ENCODE measurements at regions not wholly inside any gene's neighbourhood (a gene's known extent, or its start where the extent isn't known, plus 50 kb on each side); places are given as distances from the start of the nearest gene placed in this dataset.

DNA sequence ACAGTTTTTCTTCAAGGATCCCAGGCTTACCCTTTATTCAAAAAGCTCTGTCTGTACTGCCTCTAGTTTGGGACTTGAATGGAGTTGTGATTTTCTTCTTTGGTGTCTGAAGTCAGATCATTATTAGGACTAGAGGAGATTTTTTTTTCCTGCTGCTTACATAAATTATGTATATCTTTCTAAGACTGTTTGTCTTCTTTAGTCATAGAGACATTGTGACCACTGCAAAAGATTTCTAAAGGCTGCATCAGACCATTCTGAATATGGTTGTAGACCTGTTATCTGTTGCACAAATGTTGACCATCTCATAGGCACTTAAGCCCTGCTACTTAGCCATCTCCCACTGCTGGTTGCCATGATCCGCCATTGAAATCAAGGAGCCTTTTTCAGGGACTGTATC, 238.5 kb upstream of the SMARCA2 start:
- no peak for DNase-seq

DNA sequence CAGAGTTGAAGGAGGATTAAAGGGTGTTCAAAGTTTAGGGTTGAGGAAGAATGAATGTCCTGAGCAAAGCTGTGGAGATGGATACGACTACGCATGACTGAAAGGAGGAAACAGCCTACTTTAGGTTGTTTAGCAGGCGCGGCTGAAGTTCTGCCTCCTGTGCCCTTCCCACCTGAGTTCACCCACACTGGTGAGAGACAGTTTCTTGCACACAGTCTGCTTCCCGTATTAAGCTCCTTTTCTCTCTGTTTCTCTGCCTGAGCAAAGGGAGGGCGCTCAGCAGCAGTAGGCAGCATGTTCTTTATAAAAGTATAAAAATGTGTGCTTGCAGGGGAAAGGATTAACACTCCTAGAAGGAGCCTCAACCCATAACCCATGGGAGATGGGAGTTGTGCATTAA, 224.0 kb upstream of the SMARCA2 start:
- DNase-seq = no peak

DNA sequence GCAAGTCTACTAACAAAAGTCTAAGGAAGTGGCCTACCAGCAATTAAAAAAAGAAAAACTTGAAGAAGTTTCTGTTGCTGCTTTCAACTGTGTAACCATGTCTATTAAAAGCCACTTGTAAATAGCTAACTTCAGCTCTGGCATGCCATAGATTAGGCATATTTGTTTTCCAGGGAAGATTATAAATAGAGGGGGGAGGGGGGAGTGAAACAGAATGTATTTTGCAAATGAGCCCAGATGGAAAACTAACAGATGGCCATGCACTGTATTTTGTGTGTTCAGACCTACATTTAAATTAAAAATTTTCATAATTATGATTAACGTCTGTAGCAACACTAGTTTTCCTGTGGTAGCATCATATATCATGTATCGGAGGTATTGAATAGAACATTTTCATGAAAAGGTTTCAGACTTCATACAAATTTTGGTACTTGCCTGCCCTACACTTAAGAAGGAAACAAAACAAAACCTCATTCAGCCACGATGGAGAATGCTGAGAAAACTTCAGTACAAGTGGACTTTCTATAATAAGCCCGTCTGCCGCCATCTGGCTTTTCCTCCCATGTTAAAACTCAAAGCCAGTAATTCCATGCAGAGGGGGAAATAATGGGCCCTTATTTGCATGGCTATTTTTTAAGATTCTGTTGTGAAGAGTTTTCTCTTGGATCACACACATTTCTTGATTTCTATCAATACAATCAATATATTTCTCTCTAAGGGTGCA, 220.4 kb upstream of the SMARCA2 start:
- no peak for DNase-seq

DNA sequence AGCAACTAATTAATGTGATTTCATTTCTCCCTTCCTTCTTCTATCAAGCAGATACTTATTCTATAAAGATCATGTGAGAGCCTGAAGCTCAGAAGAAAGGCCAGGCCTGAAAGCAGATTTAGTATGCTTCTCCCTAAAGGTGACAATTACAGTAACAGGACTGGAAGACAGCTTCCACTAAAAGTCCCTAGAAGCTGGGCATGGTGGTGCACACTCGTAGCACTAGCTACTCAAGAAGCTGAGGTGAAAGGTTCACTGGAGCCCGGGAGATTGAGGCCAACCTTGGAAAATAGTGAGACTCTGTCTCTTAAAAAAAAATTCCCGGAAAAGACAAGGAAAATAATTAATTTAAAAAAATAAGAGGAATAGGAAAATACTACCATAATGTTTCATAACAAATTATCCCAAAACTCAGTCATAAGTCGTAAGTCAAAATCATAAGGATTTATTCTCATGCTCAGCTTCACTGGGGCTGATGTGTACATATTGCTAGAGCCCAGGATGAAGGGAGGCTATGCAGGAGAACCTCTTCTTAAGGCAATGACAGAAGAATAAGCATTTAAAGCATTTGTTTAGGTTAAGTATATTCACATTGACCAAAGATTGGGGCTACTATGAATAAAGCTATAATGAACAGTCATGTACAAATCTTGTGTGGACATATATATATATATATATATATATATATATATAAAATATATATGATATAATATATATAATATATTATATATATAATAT, 210.8 kb upstream of the SMARCA2 start:
- DNase-seq = no peak

DNA sequence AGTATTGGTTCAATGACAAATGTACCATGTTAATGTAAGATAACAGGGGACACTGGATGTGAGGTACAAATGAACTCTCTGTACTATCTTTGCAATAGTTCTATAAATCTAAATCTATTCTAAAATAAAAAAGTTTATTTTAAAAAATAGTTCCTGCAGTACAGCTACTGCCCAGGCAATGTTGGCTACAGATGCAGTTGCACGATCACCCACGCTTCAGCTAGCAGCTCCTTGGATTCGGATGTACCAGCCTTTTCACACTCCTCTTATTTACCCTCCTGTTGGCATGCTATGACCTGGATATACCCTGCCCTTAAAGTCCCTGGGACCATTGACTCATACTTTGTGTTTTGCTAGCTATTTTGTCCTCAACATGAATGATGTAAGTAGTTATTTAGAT, 185.4 kb upstream of the SMARCA2 start:
- DNase-seq = no peak

DNA sequence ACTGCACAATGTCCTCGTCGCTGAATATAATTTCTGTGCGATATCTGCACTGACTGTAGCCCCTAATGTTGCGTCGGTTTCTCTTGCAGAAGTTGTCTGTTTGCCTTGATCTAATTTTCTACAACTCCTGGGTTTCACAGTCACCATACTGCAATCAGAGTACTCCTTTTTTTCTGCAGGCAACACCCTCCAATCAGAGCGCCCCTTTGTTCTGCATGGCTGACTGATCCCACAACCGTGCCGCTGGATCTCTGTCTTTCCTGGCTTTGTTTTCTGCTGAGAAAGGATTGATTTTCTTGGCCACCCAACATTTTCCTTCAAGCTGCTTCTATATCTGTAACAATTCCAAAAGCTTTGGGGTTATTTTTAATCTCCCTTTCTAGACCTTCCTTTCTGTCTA, 182.2 kb upstream of the SMARCA2 start:
- DNase-seq = no peak

DNA sequence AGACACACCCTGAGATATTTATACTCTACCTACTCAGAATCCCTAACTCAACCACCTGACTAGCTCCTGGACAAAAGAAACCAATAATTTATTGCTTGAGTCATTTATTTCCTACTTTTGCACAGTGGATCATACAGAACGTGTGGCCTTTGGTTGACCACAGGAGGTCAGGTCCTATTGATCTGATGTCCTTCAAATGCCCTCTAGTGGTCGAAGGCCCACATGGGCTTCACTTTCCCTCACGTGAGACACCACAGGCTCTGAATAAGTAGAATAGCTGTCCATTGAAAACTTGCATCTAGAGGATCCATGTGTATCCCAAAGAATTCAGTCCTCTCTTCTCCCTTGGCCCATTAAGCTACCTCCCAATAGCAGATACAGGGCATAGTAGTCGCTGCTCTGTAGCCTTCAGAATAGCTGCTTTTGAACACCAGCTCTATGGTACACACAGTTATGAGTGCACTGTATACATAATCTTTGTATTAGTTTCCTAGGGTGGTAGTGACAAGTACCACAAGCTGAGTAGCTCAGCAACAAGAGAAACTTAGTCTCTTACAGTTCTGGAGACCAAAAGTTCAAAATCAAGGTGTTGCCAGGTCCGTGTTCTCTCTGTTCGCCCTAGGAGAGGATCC, 177.6 kb upstream of the SMARCA2 start:
- peak; percentile 13 for DNase-seq

DNA sequence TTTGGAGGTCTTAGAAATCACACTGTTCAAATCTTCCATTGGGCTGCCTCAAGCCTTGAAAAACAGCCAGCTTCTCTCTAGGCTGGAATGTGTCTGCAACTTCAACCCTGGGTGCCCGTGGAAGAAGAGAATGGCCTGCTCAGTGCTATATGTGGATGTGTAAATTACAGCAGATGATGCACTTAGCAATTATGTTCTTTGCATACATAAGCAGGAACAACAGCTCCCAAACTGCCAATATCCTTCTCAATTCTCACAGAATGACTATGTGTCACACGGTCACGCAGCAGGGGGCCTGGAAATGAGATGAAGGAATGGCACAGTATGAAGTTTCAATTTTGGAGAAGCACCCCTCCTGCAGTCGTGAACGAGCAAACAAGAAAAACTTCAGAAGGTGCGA, 175.2 kb upstream of the SMARCA2 start:
- no peak for DNase-seq

DNA sequence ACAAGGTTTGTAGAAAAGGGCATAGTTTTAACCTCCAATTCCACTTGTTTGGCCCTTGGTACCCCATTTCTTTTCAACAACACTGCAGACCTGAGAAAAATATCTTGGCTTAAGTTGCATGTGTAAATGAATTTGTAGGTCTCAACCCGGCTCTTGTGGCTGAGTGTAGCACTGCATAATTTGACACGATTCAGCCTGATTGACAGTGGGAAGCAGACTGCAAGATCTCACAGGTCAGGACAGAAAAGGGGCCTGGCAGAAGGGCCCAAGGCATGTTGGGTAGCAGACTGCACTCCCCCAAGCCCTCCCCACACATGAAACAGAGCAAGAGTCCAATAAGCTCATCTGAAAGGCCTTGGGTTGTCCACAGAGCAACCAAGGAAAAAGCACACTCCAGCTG, 169.7 kb upstream of the SMARCA2 start:
- DNase-seq = no peak

DNA sequence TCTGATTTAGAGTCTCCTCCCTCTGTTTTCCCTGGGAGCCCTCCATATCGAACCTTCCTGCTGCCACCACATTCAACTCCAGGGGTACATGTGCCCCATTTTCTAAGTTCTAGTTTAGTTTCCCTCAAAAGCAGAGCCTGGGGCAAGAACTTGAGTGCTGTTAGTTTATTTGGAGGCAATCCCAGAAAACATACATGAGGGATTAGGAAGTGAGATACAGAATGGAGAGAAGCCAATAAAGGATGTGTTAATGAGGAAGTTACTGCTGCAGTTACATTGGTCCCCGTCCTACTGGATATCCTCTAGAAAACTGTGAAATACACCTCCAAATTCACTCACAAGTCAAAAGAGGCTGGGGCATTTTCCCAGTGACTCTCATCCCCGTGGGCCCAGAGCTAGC, 159.4 kb upstream of the SMARCA2 start:
- no peak for DNase-seq

DNA sequence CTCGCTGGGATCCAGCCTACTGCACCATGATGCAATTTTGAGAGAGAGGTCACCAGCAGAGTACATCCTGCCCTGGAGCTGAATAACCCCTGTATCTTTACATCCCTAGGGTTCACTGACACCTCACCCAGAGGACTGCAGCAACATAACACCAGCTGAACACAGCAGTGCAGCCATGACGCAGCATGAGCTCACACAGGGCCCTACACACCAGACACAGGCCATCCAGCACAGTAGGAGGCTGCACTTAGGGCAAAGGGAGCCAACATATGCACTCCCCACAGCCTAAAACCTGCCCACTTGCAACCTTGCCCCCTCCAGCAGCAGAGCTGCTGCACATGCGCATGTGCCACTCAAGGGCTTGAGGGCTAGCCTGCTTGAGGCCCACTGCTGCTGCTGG, 157.3 kb upstream of the SMARCA2 start:
- DNase-seq = no peak

DNA sequence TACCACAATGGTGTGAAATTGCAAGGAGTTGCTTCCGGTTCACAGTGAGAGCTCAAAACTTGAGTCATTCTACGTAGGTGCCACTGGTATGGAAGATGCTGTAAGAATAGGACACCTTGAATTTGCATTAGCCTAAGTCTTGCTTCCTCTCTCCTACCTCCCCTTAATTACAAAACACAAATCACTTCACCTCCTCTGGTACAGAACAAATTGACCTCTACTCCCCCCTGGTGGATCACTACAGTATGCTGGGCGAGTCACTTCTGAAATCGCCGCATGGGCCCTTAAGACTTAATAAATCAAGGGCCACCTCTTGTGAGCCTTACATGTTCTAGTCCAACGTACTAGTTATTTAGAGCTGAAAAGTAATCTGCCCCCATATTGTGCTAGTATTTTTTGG, 145.3 kb upstream of the SMARCA2 start:
- DNase-seq = no peak

DNA sequence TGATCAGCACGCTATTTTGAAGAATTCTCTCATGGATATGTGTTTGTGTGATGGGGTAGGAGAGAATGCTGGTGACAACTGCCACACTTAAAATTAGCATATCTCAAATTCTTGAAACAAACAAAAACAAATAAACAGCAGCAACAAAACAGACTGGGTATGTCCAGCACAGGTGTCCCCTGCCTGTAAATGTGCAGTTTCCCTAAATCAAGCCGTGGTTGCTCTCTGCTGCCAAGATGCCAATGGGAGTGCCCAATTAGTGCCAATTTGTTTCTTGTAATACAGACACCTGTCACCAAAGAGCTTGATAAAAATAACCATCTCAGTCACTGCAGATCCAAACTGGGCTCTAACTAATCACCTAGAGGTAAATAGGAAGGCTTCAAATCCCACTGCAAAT, 144.2 kb upstream of the SMARCA2 start:
- DNase-seq = no peak

DNA sequence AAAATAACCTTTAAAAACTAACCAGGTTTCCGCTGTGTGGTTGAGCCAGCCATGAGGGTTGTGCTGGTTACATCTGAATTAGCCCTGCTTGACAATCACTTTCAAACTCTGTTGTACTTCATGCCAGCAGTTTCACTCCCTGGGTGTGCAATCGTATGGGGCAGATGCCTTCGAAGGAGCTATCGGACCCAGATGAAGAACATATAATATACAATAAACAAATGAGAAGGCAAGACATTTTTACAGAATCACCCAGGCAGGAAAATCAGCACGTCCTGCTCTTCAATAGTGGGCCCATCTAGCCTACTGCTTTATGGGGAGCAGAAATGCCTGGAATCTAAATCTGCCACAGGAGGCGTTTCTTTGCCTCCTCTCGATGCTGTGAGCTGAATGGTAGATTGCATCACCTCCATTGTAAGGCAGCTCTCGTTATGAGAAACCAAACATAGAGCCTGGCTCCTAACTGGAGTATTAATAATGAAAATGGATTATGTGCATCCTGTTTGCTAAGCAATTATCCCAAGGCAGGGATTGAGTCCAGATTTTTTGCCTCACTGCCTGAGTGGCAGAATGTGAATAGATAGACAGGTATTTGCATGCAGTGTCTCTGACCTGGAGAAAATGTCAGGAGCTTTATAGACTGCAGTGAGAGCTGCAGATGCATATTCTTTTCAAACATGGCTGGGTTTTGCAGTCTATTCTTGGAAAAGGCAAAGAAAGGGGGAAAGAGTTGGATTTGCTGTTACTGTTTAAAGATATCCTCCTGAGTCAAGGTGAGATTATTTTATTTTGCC, 143.3 kb upstream of the SMARCA2 start:
- no peak for DNase-seq

DNA sequence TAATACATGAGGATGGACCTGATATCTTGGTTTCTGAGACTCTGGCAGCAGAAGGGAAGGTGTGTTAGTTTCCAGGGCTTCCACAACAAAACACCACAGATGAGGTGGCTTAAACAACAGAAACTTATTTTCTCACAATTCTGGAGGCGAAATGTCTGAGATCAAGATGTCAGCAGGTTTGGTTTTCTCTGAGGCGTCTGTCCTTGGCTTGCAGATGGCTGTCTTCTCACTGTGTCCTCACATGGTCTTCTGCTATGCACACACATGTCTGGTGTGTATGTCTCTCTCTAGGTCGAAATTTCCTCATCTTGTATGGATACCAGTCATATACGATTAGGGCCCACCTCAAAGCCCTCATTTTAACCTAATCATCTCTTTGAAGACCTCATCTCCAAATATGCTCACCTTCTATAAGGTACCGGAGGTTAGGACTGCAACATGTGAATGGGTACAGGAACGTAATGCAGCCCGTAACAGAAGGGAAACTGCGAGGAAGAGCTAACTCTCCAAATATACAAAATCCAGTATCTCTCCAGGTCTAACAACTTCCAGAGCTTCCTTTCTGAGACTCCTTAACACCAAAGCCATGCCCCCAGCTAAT, 139.8 kb upstream of the SMARCA2 start:
- DNase-seq = no peak

DNA sequence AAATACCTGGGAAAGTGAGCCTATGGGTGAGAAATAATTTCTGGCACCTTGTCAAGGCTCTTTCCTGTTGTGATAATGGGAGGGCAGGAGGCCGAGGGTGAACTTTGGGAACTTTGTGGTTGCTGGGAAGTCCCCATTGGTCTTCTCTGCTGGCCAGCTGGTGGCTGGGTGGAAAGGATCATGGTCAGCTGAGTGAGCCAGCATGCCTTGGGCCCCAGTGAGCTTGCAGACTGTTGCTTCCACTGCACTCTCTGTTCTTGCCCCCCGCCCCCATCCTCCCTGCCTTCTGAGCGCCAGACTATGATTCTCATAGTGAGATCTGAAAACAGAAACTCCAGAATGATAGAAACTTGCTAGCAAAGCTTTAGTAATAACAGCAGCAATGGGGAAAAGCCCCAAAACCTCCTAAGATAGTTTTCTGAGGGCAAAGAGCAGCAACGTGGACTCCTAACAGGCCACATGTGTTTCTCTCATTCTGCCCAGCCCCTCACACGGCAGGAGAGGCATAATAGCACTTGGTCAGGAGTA, 139.2 kb upstream of the SMARCA2 start:
- no peak for DNase-seq

DNA sequence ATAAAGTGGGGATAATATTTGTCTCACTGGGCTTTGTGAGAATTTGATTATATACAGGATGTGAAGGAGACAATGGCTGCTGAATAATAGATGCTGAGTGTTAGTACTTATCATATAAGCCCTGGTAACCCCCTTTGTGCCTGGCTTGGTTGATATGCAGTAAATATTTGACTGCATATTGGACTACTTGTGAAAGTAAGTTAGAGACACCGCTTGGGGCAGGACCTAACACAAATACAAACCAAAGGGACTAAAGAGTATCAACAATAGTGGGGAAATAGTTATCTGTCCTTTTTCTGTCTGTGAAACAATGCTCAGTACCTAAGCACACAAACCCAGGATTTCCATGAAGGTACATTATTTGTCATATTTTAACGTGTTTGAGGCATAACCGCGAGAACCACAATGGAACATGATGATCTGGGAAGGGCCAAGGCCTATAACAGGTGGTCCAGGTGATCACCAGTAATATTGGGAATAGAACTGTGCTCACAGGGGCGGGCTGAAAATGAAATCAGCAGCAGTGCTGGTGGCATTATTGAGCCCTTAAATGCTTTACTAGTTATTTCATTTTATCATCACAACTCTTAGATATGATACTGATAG, 138.2 kb upstream of the SMARCA2 start:
- DNase-seq = no peak

DNA sequence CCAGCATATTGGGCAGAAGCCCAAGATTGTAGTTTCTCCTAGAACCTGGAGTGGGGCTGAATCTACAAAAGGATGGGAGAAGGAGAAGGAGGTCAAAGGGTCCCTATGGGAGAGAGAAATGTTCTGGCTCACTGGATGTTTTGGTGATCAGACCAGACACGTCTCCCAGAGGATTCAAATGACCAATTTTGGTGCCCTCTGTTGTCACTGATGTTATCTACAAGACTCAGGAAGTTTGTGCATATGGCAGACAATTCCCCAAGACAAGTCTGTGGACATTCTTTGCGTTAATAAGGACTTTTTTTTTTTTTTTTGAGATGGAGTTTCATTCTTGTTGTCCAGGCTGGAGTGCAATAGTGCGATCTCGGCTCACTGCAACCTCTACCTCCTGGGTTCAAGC, 137.2 kb upstream of the SMARCA2 start:
- no peak for DNase-seq

DNA sequence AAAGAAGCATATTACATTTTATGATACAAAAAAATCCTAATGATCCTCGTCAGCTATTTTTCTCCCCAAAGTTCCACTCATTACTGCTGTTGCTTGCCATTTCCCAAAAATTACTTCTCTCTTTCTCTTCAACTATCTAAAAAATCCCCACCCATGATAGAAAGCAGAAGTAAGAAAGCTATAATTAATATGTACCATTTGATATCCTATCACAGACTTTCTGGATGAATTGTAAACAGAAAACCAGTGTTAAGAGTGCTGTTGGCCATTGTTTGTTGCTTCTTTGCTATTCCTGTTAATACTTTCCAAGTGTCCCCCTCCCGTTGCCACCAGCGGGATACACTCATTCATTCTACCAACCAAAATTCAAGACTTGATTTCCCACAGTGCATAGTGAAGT, 136.3 kb upstream of the SMARCA2 start:
- DNase-seq = no peak

DNA sequence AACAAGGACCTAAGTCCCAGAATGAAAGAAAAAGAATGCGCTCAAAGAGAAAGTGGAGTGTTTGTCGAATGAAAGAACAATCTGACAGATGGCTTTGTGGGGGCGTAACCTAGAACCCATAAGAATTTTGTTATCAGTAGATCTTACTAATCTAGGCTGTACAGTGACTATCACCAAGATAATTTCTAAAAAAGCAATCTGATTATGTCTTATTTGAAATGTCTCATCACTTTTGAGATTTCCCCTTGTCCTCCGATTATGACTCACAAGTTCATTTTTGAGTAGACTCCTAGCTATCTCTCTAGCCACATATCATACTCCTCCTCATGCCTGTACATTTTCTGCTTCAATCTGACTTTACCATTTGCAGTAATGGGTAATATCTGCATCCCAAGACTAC, 135.6 kb upstream of the SMARCA2 start:
- no peak for DNase-seq

DNA sequence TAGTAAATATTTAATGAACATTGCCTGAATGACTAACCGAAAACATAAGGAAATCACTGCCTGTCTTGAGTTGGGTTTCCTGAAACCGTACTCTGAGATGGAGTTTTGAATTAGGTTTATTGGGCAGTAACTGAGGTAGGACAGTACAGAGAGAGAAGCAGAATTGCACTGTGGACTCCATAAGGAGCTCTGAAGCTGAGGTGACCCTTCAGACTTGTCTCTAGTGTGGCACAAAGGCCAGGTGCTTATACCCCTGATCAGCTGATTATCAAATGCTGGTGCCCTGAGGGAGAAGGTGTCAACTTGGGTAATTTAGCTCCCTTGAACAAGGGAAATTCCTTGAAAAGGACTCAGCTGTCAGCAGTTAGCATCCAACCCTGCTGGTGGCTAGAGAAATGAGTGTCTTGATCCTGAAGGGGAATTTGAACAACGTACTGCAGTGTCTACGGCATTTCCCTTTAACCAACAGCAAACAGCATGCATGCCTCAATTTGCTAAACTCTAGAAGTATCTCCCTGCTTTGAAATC, 135.0 kb upstream of the SMARCA2 start:
- DNase-seq = no peak

DNA sequence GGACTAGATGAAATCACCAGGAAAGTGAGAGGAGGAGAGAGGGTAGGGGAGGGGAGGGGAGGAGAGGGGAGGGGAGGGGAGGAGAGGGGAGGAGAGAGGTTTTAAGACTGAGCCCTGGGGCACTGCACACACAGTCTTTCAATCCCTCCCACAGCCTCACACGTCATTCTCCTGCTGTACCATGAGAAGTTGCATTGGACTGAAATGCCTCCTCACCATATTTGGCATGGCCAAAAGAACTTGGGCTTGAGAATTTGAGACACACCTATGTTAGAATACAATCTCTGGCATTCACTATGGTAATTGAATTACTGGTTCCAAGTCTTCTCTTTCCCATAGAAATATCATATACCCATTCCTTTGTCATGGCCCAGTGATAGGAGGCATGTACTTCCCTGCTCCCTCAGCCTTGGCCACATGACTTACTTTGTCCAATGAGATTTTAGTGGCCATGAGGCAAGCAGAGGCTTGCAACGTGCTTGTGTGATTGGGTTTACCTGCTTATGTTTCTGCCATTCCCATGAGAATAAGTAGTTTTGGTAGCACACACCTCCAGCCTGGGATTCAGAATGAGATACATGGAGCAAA, 133.3 kb upstream of the SMARCA2 start:
- no peak for DNase-seq
